Stimulated activated CD8-positive, alpha-beta memory T cell treated with anti-CD3 and anti-CD28 coated beads, Interleukin-15, amount 100 ng/mL, for 48 hours (primary cell): ENCODE measurements at regions not wholly inside any gene's neighbourhood (a gene's known extent, or its start where the extent isn't known, plus 50 kb on each side); places are given as distances from the start of the nearest gene placed in this dataset.

ENCODE experiments used
- DNase-seq, 2 donors: peaks; one replicate each; pipeline ENCODE4 v3.0.0-alpha.2; 2020; ENCODE audit warnings: low read depth in 2 of 2

- DNase-seq = no peak
Measured at GRCh38 chr12:126189856-126190255, 1124.6 kb downstream of the AACS start.

DNA sequence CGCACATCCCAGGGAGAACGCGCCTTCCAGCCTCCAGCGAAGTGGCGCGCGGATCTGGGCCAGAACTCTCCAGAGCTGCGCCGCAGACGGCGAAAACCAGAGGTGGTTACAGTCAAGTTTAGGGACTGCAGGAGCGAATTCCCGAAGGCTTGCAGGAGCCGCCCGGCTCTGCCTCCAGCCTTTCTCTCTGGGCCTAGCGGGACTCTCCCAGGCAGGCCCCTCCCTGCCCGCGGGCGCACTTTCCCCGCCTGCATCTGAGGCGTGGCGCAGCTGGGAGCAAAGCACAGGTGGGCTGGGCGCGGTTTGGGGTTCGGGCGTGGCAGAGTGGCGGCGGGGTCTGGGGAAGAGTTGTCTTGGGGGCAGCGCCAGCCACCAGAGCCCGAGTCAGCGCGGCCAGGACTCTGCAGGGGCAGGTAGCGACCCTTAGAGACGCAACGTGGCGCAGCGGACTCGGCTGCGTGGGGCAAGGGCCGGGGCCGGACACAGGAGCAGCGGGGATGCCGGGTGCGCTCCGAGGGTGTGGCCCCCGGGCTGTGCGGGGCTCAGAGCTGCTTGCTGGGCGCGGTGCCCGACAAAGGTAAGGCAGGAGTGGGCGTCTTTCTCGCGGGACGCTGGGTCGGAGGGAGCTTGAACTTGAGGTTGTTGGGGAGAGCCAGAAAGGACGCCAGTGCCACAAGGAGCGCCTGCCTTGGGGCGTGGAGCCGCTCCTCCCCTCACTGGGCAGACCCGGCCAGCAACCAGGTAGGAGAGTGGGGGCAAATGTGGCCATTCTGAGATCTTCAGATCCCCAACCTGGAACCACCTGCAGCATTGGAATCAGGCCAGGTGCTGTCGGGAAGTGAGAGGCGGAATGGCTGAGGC lies 1126.0 kb downstream of the AACS start:
- no peak for DNase-seq

DNA sequence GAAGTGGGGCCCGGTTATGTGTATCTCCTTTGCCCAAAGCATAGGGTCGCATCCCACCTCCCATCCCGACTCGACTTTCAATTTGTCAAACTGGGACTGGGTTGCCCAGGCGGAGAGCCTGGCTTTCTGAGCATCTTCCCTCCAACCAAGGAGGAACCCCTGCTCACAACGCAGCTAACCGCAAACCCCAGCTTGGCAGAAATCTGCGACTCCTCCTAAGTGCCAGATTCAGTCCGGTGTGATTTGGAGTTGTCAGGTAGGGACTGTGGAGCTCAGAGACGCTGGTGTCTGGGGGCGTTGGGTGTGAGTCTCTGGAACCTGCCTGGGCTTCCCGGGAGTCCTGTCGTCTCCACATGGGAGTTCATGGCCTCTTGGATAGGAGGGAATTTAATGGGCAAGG lies 1126.7 kb downstream of the AACS start:
- no peak for DNase-seq

GRCh38 chr12:126193190-126193589 lies 1128.0 kb downstream of the AACS start:
- no peak for DNase-seq

DNA sequence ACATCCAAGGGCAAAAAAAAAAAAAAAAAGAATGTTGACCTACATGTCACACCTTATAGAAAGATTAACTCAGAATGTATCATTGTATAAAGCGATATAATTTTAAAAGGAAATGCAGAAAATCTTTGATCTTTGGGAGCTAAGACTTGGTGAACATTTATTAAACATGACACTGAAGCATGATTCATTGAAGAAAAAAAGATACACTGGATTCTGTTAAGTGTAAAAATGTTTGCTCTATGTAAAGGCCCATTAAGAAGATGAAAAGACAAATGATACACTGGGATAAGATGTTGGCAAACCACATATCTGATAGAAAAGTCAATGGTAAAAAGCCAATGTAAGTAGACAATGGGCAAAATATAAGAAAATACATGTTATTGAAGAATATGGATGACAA lies 1131.0 kb downstream of the AACS start:
- DNase-seq = no peak

DNA sequence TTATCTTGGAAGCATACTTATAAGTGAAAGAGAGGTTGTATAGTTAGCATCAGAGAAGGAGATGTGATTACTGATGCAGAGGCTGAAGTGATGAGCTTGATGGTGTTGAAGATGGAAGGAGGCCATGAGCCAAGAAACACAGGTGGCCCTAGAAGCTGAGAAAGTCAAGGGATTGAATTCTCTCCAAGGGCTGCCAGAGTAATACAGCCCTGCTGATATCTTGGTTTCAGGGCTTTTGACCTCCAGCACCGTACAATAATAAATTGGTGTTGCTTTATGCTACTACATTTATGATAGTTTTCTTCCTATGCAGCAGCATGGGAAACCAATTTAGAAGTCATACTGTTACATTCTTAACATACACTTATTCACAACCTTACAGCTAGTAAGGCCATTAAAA lies 1133.3 kb downstream of the AACS start:
- DNase-seq = no peak

DNA sequence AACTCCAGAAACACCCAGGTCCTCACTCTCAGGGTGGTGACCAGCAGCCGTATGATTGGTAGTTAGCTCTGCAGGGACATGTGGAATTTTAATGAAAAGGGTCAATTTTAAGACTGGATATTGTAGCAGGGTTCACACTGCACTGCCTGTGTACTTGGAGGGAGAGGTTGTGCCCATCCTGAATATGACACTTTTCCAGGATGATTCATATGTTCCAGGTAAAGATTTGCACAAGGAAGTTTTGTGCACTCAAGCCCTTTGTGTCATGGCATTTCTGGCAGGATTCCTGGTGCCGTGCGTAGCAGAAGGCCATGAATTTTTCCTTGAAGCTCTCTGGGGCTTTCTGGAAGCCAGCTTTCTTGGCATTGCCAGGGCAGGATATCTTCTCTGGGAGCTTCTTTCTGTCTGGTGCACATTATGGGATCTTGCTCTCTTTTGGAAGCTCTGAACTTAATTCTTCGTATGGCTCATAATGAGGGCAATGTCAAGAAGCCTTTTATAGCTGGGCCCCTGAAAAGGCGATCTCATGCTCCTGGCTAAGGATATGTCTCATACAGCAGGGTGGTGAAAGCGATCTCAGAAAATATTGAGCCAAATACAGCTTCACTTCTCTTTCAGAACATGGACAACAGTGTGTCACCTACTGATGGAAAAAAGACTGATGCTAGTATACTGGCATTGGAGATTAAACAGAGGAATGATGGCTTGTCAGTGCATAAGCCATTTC lies 1133.9 kb downstream of the AACS start:
- DNase-seq = no peak

DNA sequence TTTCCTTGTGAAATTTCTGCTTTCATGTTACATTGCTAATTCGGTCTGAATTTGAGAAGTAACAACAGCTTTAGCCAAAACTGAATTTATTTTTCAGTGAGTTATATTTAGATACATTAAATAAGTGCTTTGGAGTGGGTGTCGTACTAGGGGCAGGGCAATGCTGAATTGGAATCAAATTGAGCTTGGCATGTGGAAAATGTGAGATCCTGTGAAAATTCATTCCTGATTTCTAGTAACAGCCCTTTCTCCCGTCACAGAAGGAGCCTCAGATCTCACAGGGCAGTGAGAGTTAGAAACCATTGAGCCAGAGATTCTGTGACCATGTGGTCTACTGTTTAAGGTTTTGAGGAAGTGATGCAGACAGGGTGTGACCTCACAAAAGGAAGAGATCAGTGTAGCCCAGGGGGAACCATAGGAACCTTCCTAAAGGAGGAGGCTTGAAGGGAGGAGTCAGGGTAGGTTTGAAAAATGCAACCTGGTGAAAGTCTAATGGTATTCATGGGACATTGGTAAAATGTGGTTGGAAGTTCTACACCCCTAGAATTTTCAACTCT lies 1136.8 kb downstream of the AACS start:
- DNase-seq = no peak

- DNase-seq = no peak
Measured at GRCh38 chr12:126204326-126204725, 1139.1 kb downstream of the AACS start.

DNA sequence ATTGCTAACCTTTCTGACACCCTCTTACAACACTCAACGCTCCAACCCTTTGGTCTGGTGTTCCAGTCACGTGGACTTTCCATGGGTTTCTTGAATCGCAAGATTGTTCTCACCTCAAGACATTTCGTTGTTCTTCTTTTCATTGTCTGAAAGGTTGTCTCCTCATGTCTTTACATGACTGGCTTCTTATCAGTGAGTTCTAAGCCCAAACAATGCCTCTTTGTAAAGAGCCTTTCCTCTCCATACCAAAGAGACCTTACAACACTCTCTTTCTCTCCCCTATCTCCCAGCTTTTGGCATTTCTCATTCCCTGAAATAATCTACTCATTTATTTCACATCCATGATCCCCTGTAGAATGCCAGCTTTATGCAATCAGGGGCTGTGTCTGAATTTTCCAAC lies 1144.8 kb downstream of the AACS start:
- no peak for DNase-seq

DNA sequence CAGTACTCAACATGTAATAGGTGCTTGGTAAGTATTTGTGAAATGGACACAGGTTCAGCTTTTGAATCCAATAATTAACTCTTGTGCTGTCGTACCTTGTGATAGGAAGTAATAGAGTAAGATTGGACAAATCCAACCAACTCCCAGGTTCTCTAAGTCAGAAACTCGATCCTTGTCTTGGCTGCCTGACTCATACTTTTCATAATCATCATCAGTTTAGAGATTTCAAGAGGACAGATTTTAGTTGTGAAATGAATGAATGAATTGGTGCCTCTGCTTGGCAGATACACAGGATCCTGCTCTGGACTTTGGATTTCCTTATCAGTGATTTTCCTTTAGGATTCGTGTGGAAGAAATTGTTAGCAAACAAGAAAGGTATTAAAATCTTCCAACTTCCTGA lies 1145.2 kb downstream of the AACS start:
- DNase-seq = no peak

DNA sequence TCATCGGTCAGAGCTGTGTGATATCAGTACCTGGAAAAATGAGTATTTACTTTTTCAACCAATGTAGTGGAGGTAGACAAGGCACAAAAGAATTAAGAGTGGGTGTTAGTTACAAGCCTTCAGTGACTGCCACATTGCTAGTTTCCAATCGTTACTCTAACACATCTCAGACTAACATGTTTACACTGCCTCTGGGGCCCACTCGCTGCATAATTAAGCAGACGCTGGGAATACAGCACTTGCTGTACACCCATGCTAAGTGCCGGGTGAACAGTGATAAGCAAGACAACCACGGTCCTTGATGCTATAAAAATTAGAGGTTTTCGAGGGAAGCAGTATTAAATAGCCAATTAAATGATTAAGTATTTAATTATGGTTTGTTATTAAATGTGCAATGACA lies 1147.6 kb downstream of the AACS start:
- no peak for DNase-seq

GRCh38 chr12:126218697-126219096 lies 1153.5 kb downstream of the AACS start:
- no peak for DNase-seq

DNA sequence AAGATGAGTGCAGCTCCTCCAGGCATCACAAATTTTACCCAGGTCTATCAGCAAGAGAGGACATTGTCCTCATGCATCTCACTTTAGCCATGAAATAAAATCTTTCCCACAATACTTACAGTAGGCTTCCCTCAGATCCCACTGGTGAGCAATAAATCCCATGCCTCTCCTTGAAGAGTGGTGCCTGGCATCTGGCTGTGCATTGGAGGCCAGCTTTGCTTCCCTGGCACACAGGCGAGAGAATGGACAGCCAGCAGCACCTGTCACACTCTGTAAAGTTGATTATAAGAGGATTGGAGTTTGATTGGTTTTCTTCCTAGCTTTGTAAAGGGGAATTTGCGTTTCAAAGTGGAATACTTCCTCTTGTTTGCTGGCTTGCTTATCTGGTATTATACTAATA lies 1153.9 kb downstream of the AACS start:
- DNase-seq = no peak

- no peak for DNase-seq
Measured at GRCh38 chr12:126219654-126220279, 1154.5 kb downstream of the AACS start.

GRCh38 chr12:126224032-126224431 lies 1158.8 kb downstream of the AACS start:
- no peak for DNase-seq

DNA sequence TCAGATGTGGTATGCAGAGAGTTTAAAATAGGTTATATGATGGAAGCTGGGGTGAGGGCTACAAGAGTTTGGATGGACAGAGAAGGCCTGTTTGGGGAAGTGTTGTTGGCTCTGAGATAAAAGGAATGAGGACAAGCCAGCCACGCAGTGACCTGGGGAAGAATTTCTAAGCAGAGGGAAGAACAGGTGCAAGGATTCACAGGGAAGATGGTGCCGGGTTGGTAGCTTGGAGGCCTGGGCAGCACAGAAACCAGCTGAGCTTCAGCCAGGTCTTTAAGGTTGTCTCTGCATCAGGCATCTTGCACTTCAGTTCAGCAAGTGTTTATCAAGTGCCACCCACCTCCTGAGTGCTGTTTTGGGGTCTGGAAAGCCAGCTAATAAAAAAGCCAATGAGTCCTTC lies 1163.7 kb downstream of the AACS start:
- DNase-seq = no peak

DNA sequence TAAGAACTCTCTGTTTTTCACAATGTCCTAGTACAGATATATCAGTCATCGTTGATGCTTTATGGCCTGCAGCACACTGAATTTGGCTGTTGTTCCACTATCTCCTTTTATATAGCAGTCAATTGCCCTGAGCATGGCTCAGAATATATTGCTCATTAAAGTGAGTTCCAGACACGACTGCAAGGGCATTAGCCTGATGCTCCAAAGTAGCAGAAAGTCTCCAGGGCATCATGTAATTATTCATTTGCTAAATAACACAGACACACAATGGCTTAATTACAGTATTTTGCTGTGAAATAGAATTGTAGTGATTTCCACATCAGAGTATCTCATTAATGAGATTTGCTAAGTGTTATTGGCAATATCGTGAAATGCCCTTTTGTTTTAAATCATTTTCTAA lies 1167.5 kb downstream of the AACS start:
- no peak for DNase-seq

GRCh38 chr12:126233625-126234024 lies 1168.4 kb downstream of the AACS start:
- DNase-seq = no peak

- no peak for DNase-seq
Measured at GRCh38 chr12:126243814-126244440, 1178.7 kb downstream of the AACS start.

- no peak for DNase-seq
Measured at GRCh38 chr12:126247936-126248335, 1182.7 kb downstream of the AACS start.

- DNase-seq = no peak
Measured at GRCh38 chr12:126248871-126249403, 1183.7 kb downstream of the AACS start.
